ENCODE measurements at regions not wholly inside any gene's neighbourhood (a gene's known extent, or its start where the extent isn't known, plus 50 kb on each side); places are given as distances from the start of the nearest gene placed in this dataset.

DNA sequence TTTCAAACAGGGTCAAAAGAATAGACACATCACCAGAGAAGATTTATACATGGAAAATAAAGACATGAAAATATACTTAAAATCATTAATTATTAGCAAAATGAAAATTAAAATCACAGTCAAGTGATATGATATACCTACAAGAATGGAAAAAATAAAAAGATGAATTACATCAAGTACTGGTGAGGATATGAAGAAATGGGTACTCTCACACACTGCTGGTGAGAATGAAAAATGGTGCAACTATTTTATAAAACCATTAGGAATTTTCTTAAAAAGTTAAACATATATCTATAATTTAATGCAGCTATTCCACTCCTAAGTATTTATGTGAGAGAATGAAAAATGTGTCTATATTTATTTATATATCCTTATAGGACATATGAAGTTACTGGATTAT is 136.3 kb upstream of the GRIK2 start:
- TF ChIP-seq, protein P1, sequence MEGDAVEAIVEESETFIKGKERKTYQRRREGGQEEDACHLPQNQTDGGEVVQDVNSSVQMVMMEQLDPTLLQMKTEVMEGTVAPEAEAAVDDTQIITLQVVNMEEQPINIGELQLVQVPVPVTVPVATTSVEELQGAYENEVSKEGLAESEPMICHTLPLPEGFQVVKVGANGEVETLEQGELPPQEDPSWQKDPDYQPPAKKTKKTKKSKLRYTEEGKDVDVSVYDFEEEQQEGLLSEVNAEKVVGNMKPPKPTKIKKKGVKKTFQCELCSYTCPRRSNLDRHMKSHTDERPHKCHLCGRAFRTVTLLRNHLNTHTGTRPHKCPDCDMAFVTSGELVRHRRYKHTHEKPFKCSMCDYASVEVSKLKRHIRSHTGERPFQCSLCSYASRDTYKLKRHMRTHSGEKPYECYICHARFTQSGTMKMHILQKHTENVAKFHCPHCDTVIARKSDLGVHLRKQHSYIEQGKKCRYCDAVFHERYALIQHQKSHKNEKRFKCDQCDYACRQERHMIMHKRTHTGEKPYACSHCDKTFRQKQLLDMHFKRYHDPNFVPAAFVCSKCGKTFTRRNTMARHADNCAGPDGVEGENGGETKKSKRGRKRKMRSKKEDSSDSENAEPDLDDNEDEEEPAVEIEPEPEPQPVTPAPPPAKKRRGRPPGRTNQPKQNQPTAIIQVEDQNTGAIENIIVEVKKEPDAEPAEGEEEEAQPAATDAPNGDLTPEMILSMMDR (conservative IDR thresholded peaks at IDR 0.05; ENCODE audit: low read length) = no peak
- TF ChIP-seq EZH2phosphoT487 (IDR thresholded peaks at IDR 0.05; ENCODE audit: borderline replicate concordance, low read depth, low read length) = no peak

Measured in OCI-LY7 (cell line).